Activated naive CD8-positive, alpha-beta T cell (primary cell): ENCODE measurements at regions not wholly inside any gene's neighbourhood (a gene's known extent, or its start where the extent isn't known, plus 50 kb on each side); places are given as distances from the start of the nearest gene placed in this dataset.

Experiments used
- H3K27ac Mint-ChIP-seq: one replicate; pipeline ENCODE4 v1.8.0; 2021; ENCODE audit warnings: mixed read lengths
- H3K27me3 Mint-ChIP-seq: one replicate; pipeline ENCODE4 v1.8.0; 2021; ENCODE audit warnings: mixed read lengths
- H3K36me3 Mint-ChIP-seq: one replicate; pipeline ENCODE4 v1.8.0; 2021; ENCODE audit warnings: mixed read lengths
- H3K4me1 Mint-ChIP-seq: one replicate; pipeline ENCODE4 v1.8.0; 2021; ENCODE audit warnings: low read depth, mixed read lengths
- H3K4me3 Mint-ChIP-seq: one replicate; pipeline ENCODE4 v1.8.0; 2021; ENCODE audit warnings: mild to moderate bottlenecking, mixed read lengths
- H3K9me3 Mint-ChIP-seq: one replicate; pipeline ENCODE4 v1.8.0; 2021; ENCODE audit warnings: low read depth, mixed read lengths

- H3K36me3 Mint-ChIP-seq, result peaks cover 6% of the 10 kb centered on the region
- no peak overlapping the region for H3K4me3 Mint-ChIP-seq
- H3K9me3 Mint-ChIP-seq, result peaks cover 7% of the 10 kb centered on the region
- H3K4me1 Mint-ChIP-seq, result peaks cover under 1% of the 10 kb centered on the region
- no peak overlapping the region for H3K27ac Mint-ChIP-seq
- H3K27me3 Mint-ChIP-seq, result peaks cover 1% of the 10 kb centered on the region
Observed at GRCh38 chr6:170189236-170189635, 101.6 kb downstream of the DLL1 start.

GRCh38 chr6:170188571-170189001, 102.3 kb downstream of the DLL1 start:
- Mint-ChIP-seq H3K9me3 (peaks cover 2% of the 10 kb centered on the region), H3K36me3 (no peaks in the 10 kb centered on the region), H3K4me3 (no peak overlapping the region), H3K4me1 (peaks cover 3% of the 10 kb centered on the region), H3K27ac (no peak overlapping the region), H3K27me3 (no peaks in the 10 kb centered on the region)

- H3K4me3 Mint-ChIP-seq, result no peak overlapping the region
- no peak overlapping the region for H3K27ac Mint-ChIP-seq
- H3K27me3 Mint-ChIP-seq, result no peaks in the 10 kb centered on the region
- no peaks in the 10 kb centered on the region for H3K36me3 Mint-ChIP-seq
- peaks cover 5% of the 10 kb centered on the region for H3K9me3 Mint-ChIP-seq
- H3K4me1 Mint-ChIP-seq, result peaks cover 3% of the 10 kb centered on the region
Observed at GRCh38 chr6:170187669-170188566, 103.0 kb downstream of the DLL1 start.

- peaks cover 5% of the 10 kb centered on the region for H3K9me3 Mint-ChIP-seq
- H3K4me1 Mint-ChIP-seq, result peaks cover 5% of the 10 kb centered on the region
- H3K36me3 Mint-ChIP-seq, result no peaks in the 10 kb centered on the region
- H3K27ac Mint-ChIP-seq, result no peak overlapping the region
- no peaks in the 10 kb centered on the region for H3K27me3 Mint-ChIP-seq
- H3K4me3 Mint-ChIP-seq, result no peak overlapping the region
Observed at GRCh38 chr6:170186941-170187668, 103.8 kb downstream of the DLL1 start.

GRCh38 chr6:170186006-170186935, 104.6 kb downstream of the DLL1 start:
- H3K4me1 Mint-ChIP-seq, result peaks cover 9% of the 10 kb centered on the region
- no peak overlapping the region for H3K27ac Mint-ChIP-seq
- no peak overlapping the region for H3K4me3 Mint-ChIP-seq
- peaks cover 5% of the 10 kb centered on the region for H3K9me3 Mint-ChIP-seq
- H3K27me3 Mint-ChIP-seq, result no peaks in the 10 kb centered on the region
- no peaks in the 10 kb centered on the region for H3K36me3 Mint-ChIP-seq

GRCh38 chr6:170185175-170185978, 105.5 kb downstream of the DLL1 start:
- Mint-ChIP-seq H3K27me3 (no peaks in the 10 kb centered on the region), H3K4me3 (no peak overlapping the region), H3K36me3 (no peaks in the 10 kb centered on the region), H3K27ac (no peak overlapping the region), H3K9me3 (peaks cover 5% of the 10 kb centered on the region), H3K4me1 (peaks cover 9% of the 10 kb centered on the region)

- H3K9me3 Mint-ChIP-seq, result peaks cover 5% of the 10 kb centered on the region
- no peaks in the 10 kb centered on the region for H3K27me3 Mint-ChIP-seq
- no peak overlapping the region for H3K4me3 Mint-ChIP-seq
- peaks cover 9% of the 10 kb centered on the region for H3K4me1 Mint-ChIP-seq
- H3K36me3 Mint-ChIP-seq, result no peaks in the 10 kb centered on the region
- no peak overlapping the region for H3K27ac Mint-ChIP-seq
Observed at GRCh38 chr6:170184316-170184715, 106.6 kb downstream of the DLL1 start.

GRCh38 chr6:170183521-170183920, 107.4 kb downstream of the DLL1 start:
- Mint-ChIP-seq H3K4me3 (no peak overlapping the region), H3K4me1 (peaks cover 9% of the 10 kb centered on the region), H3K36me3 (no peaks in the 10 kb centered on the region), H3K9me3 (peaks cover 5% of the 10 kb centered on the region), H3K27me3 (no peaks in the 10 kb centered on the region), H3K27ac (no peak overlapping the region)

GRCh38 chr6:170182781-170183120, 108.1 kb downstream of the DLL1 start:
- Mint-ChIP-seq H3K4me1 (peaks cover 9% of the 10 kb centered on the region), H3K9me3 (peaks cover 5% of the 10 kb centered on the region), H3K4me3 (no peak overlapping the region), H3K27me3 (no peaks in the 10 kb centered on the region), H3K36me3 (no peaks in the 10 kb centered on the region), H3K27ac (no peak overlapping the region)

GRCh38 chr6:170182093-170182780, 108.6 kb downstream of the DLL1 start:
- H3K36me3 Mint-ChIP-seq, result no peaks in the 10 kb centered on the region
- H3K9me3 Mint-ChIP-seq, result peaks cover 5% of the 10 kb centered on the region
- peaks cover 9% of the 10 kb centered on the region for H3K4me1 Mint-ChIP-seq
- H3K4me3 Mint-ChIP-seq, result no peak overlapping the region
- no peaks in the 10 kb centered on the region for H3K27me3 Mint-ChIP-seq
- H3K27ac Mint-ChIP-seq, result no peak overlapping the region

- Mint-ChIP-seq H3K36me3 (no peaks in the 10 kb centered on the region), H3K27ac (no peak overlapping the region), H3K4me1 (peaks cover 10% of the 10 kb centered on the region), H3K4me3 (no peak overlapping the region), H3K9me3 (peaks cover 5% of the 10 kb centered on the region), H3K27me3 (no peaks in the 10 kb centered on the region)
Observed at GRCh38 chr6:170181338-170181690, 109.6 kb downstream of the DLL1 start.

- Mint-ChIP-seq H3K4me1 (peaks cover 10% of the 10 kb centered on the region), H3K9me3 (peaks cover 5% of the 10 kb centered on the region), H3K4me3 (no peak overlapping the region), H3K27me3 (no peaks in the 10 kb centered on the region), H3K36me3 (no peaks in the 10 kb centered on the region), H3K27ac (no peak overlapping the region)
Observed at GRCh38 chr6:170180671-170181337, 110.1 kb downstream of the DLL1 start.

GRCh38 chr6:170179616-170180324, 111.1 kb downstream of the DLL1 start:
- Mint-ChIP-seq H3K27me3 (no peaks in the 10 kb centered on the region), H3K36me3 (no peaks in the 10 kb centered on the region), H3K4me1 (peaks cover 10% of the 10 kb centered on the region), H3K4me3 (no peak overlapping the region), H3K27ac (no peak overlapping the region), H3K9me3 (peaks cover 5% of the 10 kb centered on the region)
